HG02938 (cell line): ENCODE measurements at regions not wholly inside any gene's neighbourhood (a gene's known extent, or its start where the extent isn't known, plus 50 kb on each side); places are given as distances from the start of the nearest gene placed in this dataset.
"Not testable (repeated sequence)": the region's sequence is repeated elsewhere in the genome, so short reads cannot be mapped to it uniquely, and the experiment has no call there.

Source experiments
- ATAC-seq: cut with Tn5 transposase; IDR thresholded peaks from one replicate; pipeline ENCODE4 v1.9.1; 2021; ENCODE audit warnings: mild to moderate bottlenecking, moderate library complexity; ENCODE audit not compliant: unreplicated experiment

- no peak for ATAC-seq
These were observed 319.1 kb upstream of the NT5E start for GRCh38 chr6:85130743-85131142.

- no peak for ATAC-seq
These were observed 320.0 kb upstream of the NT5E start for GRCh38 chr6:85129881-85130280.

- no peak for ATAC-seq
These were observed 321.1 kb upstream of the NT5E start for GRCh38 chr6:85128781-85129180.

GRCh38 chr6:85128256-85128655, 321.6 kb upstream of the NT5E start:
- ATAC-seq: not testable (repeated sequence)

- no peak for ATAC-seq
These were observed 322.1 kb upstream of the NT5E start for GRCh38 chr6:85127696-85128243.

- no peak for ATAC-seq
These were observed 322.8 kb upstream of the NT5E start for GRCh38 chr6:85127168-85127498.

- peak; percentile 92 for ATAC-seq
These were observed 323.3 kb upstream of the NT5E start for GRCh38 chr6:85126485-85127167.

GRCh38 chr6:85125526-85125925, 324.4 kb upstream of the NT5E start:
- ATAC-seq: no peak

- ATAC-seq: no peak
These were observed 325.2 kb upstream of the NT5E start for GRCh38 chr6:85124472-85125354.

- no peak for ATAC-seq
These were observed 328.7 kb upstream of the NT5E start for GRCh38 chr6:85121158-85121557.

- ATAC-seq: no peak
These were observed 331.1 kb upstream of the NT5E start for GRCh38 chr6:85118652-85119235.

- no peak for ATAC-seq
These were observed 331.6 kb upstream of the NT5E start for GRCh38 chr6:85118233-85118632.

GRCh38 chr6:85116475-85116874, 333.4 kb upstream of the NT5E start:
- ATAC-seq: no peak

- ATAC-seq: no peak
These were observed 334.0 kb upstream of the NT5E start for GRCh38 chr6:85115876-85116275.

- ATAC-seq: no peak
These were observed 334.5 kb upstream of the NT5E start for GRCh38 chr6:85115376-85115775.

GRCh38 chr6:85114581-85114935, 335.3 kb upstream of the NT5E start:
- ATAC-seq: no peak

- no peak for ATAC-seq
These were observed 335.8 kb upstream of the NT5E start for GRCh38 chr6:85113934-85114580.

GRCh38 chr6:85112540-85112939, 337.3 kb upstream of the NT5E start:
- no peak for ATAC-seq

- ATAC-seq: no peak
These were observed 338.3 kb upstream of the NT5E start for GRCh38 chr6:85111481-85112011.

- ATAC-seq: no peak
These were observed 338.9 kb upstream of the NT5E start for GRCh38 chr6:85110943-85111342.

GRCh38 chr6:85107701-85108100, 342.2 kb upstream of the NT5E start:
- no peak for ATAC-seq
